ENCODE measurements at regions not wholly inside any gene's neighbourhood (a gene's known extent, or its start where the extent isn't known, plus 50 kb on each side); places are given as distances from the start of the nearest gene placed in this dataset.

DNA sequence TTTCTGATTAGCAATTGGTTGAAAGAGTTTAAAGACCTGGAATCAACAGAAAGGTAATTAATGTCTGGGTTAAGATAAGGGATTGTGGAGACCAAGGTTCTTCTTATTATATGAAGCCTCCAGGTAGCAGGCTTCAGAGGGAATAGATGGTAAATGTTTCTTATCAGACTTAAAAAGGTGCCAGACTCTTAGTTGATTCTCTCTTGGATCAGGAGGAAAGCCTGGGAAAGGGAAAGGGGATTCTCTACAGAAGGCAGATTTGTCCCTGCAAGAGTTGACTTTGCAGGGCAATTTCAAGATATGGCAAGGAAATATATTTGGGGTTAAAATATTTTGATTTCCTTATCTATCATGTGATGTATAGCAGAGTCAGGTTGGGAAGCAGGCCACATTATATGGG, 153.1 kb upstream of the ARL4C start:
- H3K27me3 ChIP-seq, result no peaks in the 10 kb centered on the region
- no peak for TF ChIP-seq EP300 (IDR thresholded peaks at IDR 0.05)
- TF ChIP-seq, protein P1, sequence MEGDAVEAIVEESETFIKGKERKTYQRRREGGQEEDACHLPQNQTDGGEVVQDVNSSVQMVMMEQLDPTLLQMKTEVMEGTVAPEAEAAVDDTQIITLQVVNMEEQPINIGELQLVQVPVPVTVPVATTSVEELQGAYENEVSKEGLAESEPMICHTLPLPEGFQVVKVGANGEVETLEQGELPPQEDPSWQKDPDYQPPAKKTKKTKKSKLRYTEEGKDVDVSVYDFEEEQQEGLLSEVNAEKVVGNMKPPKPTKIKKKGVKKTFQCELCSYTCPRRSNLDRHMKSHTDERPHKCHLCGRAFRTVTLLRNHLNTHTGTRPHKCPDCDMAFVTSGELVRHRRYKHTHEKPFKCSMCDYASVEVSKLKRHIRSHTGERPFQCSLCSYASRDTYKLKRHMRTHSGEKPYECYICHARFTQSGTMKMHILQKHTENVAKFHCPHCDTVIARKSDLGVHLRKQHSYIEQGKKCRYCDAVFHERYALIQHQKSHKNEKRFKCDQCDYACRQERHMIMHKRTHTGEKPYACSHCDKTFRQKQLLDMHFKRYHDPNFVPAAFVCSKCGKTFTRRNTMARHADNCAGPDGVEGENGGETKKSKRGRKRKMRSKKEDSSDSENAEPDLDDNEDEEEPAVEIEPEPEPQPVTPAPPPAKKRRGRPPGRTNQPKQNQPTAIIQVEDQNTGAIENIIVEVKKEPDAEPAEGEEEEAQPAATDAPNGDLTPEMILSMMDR (IDR thresholded peaks at IDR 0.05), result no peak
- TF ChIP-seq POLR2A (IDR thresholded peaks at IDR 0.05), result no peak
- H3K4me1 ChIP-seq, result no peaks in the 10 kb centered on the region
- no peak overlapping the region for H3K4me3 ChIP-seq
- H3K27ac ChIP-seq, result no peak overlapping the region
- H3K9me3 ChIP-seq, result no peaks in the 10 kb centered on the region
- DNase-seq (ENCODE audit: low spot score in 2 of 2), result no peak
- no peaks in the 10 kb centered on the region for H3K36me3 ChIP-seq

DNA sequence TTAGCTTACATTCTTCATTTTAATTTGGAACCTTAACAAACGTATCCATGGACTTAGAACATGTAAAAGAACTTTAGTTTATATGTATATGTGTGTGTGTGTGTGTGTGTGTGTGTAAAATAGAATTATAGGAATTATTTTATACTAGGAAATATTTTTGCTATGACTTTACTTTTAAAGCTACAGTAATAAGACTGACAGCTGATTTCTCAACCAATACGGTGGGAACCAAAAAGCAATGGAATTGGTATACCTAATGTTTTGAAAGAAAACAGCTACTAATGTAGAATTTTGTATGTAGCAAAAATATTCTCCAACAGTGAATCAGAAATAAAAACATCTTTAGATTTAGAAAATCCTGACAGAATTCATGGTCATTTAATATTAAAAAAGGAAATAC, 146.5 kb upstream of the ARL4C start:
- no peaks in the 10 kb centered on the region for H3K36me3 ChIP-seq
- H3K4me3 ChIP-seq, result no peak overlapping the region
- no peak for DNase-seq (ENCODE audit: low spot score in 2 of 2)
- 72 to 83% methylated on average over 2 of the region's 2 CpGs for WGBS, 2 donors
- TF ChIP-seq, protein P1 (IDR thresholded peaks at IDR 0.05), result no peak
- no peak for TF ChIP-seq POLR2A (IDR thresholded peaks at IDR 0.05)
- TF ChIP-seq EP300 (IDR thresholded peaks at IDR 0.05), result no peak
- H3K27ac ChIP-seq, result no peak overlapping the region
- peaks cover 0 to 25% (median 1%) of the 10 kb centered on the region in 4 donors for H3K9me3 ChIP-seq
- H3K27me3 ChIP-seq, result no peaks in the 10 kb centered on the region
- no peaks in the 10 kb centered on the region for H3K4me1 ChIP-seq

DNA sequence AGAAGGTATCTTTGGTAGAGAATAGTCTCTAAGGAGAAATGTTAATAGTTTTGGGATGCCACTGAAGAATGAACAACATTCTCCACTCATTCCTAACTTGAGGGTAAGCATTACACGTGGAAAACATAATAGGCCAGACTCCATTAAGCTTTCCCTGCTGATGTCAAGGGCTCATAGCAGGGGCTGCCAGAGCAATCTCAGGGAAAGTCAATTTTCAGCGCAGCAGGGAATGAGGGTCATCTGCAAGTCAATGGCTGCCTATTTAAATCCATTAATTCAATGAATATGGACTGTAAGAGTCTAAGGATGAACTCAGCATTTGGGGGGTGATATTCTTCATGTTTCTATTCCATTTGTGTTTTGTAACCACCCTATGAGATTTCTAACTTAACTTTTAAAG, 144.2 kb upstream of the ARL4C start:
- Histone ChIP-seq H3K27ac (no peak overlapping the region), H3K9me3 (peaks cover 0 to 25% (median 1%) of the 10 kb centered on the region in 4 donors), H3K4me3 (no peak overlapping the region), H3K4me1 (no peaks in the 10 kb centered on the region), H3K27me3 (no peaks in the 10 kb centered on the region), H3K36me3 (no peaks in the 10 kb centered on the region)
- no peak for DNase-seq (ENCODE audit: low spot score in 2 of 2)
- 51 to 61% methylated on average over 2 of the region's 2 CpGs for WGBS, 2 donors
- no peak for TF ChIP-seq EP300 (IDR thresholded peaks at IDR 0.05)
- TF ChIP-seq, protein P1 (IDR thresholded peaks at IDR 0.05), result no peak
- TF ChIP-seq POLR2A (IDR thresholded peaks at IDR 0.05), result no peak

DNA sequence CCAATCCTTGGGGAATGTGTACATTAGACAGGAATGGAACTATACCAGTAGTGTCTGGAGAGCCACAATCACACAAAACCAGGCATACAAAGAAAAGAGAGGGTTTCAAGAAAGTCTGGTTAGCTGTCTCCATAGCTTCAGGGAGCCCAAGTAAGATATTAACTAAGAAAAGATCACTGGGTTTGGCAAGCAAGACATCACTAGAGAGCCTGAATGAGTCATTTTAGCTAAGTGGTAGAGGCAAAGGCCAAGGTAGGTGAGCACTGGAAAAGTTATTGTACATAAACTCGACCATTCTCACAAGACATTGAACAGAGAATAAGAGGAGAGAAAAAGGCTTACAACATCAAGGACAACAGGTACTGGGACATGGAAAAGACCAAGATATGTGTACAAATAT, 143.8 kb upstream of the ARL4C start:
- 74 to 90% methylated on average over 1 of the region's 1 CpG for WGBS, 2 donors
- Histone ChIP-seq H3K4me1 (no peaks in the 10 kb centered on the region), H3K9me3 (peaks cover 0 to 25% (median 1%) of the 10 kb centered on the region in 4 donors), H3K36me3 (no peaks in the 10 kb centered on the region), H3K4me3 (no peak overlapping the region), H3K27me3 (no peaks in the 10 kb centered on the region), H3K27ac (no peak overlapping the region)
- TF ChIP-seq, protein P1 (IDR thresholded peaks at IDR 0.05), result no peak
- TF ChIP-seq EP300 (IDR thresholded peaks at IDR 0.05), result no peak
- no peak for TF ChIP-seq POLR2A (IDR thresholded peaks at IDR 0.05)
- DNase-seq (ENCODE audit: low spot score in 2 of 2), result no peak

DNA sequence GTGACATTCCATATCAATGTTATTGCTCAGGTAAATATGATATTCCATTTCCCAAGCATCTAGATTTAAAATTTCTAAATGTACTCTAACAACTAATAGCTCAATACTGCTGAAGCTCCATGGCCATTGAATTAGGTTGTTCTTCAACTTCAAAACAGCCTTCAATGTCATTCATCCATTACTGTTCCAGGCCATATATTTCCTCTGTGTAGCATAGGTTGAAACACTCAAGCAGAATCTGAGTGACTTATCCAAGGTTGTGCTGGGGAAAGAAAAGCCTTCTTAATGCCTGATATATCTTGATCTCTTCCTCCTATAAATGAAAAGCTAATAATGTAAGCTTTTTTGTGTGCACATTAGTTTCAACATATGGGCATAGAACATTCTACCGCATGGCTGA, 142.1 kb upstream of the ARL4C start:
- Histone ChIP-seq H3K9me3 (peaks cover 0 to 18% (median 1%) of the 10 kb centered on the region in 4 donors), H3K36me3 (no peaks in the 10 kb centered on the region), H3K4me1 (no peaks in the 10 kb centered on the region), H3K27me3 (no peaks in the 10 kb centered on the region), H3K4me3 (no peak overlapping the region), H3K27ac (no peak overlapping the region)
- WGBS, 2 donors, result 98 to 100% methylated on average over 1 of the region's 1 CpG
- no peak for TF ChIP-seq POLR2A (IDR thresholded peaks at IDR 0.05)
- TF ChIP-seq EP300 (IDR thresholded peaks at IDR 0.05), result no peak
- TF ChIP-seq, protein P1 (IDR thresholded peaks at IDR 0.05), result no peak
- no peak for DNase-seq (ENCODE audit: low spot score in 2 of 2)

Measured in tibial nerve (tissue), 4 donors.